Suprapubic skin (tissue), 4 donors: ENCODE measurements at regions not wholly inside any gene's neighbourhood (a gene's known extent, or its start where the extent isn't known, plus 50 kb on each side); places are given as distances from the start of the nearest gene placed in this dataset.

ENCODE experiments used
- POLR2A ChIP-seq, 2 donors: fragments of 450-650 bp; IDR thresholded peaks; one replicate each; pipeline ENCODE4 v1.6.1; 2017; ENCODE audit warnings: antibody characterized with exemption in 2 of 2, mild to moderate bottlenecking in 2 of 2, moderate library complexity in 2 of 2
- POLR2AphosphoS5 ChIP-seq, 3 donors: sonication (generic); formaldehyde crosslinking; IDR thresholded peaks; one replicate each; pipeline ENCODE4 v1.6.1; 2017; ENCODE audit warnings: antibody characterized with exemption in 3 of 3
- TF ChIP-seq, protein P1 (sequence below), 2 donors: fragments of 200-600 bp in 1 of 2; fragments of 450-650 bp in 1 of 2; sonication (generic) in 1 of 2; IDR thresholded peaks; one replicate each; pipeline ENCODE4 v1.5.1; 2016 to 2019; ENCODE audit warnings: antibody characterized with exemption in 2 of 2, mild to moderate bottlenecking in 1 of 2, moderate library complexity in 1 of 2

DNA sequence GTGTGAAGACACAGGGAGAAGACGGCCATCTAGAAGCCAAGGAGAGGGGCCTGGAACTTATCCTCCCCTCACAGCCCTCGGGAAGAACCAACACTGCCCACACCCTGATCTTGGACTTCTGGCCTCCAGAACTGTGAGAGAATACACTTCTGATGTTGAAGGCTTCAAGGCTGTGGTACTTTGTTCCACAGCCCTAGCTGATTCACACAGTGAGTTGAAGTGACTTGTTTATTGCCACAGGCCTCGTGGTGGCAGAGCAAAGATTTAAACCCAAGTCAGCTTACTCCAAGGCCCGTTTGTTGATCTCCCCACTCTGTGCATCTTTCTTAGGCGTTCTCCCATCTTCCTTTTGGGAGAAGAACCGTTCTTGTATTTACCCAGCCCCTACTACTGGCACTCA, 72.8 kb downstream of the CYTL1 start:
- TF ChIP-seq, protein P1, sequence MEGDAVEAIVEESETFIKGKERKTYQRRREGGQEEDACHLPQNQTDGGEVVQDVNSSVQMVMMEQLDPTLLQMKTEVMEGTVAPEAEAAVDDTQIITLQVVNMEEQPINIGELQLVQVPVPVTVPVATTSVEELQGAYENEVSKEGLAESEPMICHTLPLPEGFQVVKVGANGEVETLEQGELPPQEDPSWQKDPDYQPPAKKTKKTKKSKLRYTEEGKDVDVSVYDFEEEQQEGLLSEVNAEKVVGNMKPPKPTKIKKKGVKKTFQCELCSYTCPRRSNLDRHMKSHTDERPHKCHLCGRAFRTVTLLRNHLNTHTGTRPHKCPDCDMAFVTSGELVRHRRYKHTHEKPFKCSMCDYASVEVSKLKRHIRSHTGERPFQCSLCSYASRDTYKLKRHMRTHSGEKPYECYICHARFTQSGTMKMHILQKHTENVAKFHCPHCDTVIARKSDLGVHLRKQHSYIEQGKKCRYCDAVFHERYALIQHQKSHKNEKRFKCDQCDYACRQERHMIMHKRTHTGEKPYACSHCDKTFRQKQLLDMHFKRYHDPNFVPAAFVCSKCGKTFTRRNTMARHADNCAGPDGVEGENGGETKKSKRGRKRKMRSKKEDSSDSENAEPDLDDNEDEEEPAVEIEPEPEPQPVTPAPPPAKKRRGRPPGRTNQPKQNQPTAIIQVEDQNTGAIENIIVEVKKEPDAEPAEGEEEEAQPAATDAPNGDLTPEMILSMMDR (IDR thresholded peaks at IDR 0.05), result no peak
- TF ChIP-seq POLR2A (IDR thresholded peaks at IDR 0.05) (no peak), POLR2AphosphoS5 (IDR thresholded peaks at IDR 0.05) (no peak)
